ENCODE measurements at regions not wholly inside any gene's neighbourhood (a gene's known extent, or its start where the extent isn't known, plus 50 kb on each side); places are given as distances from the start of the nearest gene placed in this dataset.

GRCh38 chr13:106814463-106814862 is 246.5 kb upstream of the ARGLU1 start:
- no peak for TF ChIP-seq CTCF (IDR thresholded peaks at IDR 0.05)
- TF ChIP-seq POLR2AphosphoS5 (IDR thresholded peaks at IDR 0.05), result no peak
- TF ChIP-seq POLR2A (IDR thresholded peaks at IDR 0.05), result no peak
- TF ChIP-seq EP300 (IDR thresholded peaks at IDR 0.05), result no peak
